ENCODE measurements at regions not wholly inside any gene's neighbourhood (a gene's known extent, or its start where the extent isn't known, plus 50 kb on each side); places are given as distances from the start of the nearest gene placed in this dataset.
"Not testable (repeated sequence)": the region's sequence is repeated elsewhere in the genome, so short reads cannot be mapped to it uniquely, and the experiment has no call there.

DNA sequence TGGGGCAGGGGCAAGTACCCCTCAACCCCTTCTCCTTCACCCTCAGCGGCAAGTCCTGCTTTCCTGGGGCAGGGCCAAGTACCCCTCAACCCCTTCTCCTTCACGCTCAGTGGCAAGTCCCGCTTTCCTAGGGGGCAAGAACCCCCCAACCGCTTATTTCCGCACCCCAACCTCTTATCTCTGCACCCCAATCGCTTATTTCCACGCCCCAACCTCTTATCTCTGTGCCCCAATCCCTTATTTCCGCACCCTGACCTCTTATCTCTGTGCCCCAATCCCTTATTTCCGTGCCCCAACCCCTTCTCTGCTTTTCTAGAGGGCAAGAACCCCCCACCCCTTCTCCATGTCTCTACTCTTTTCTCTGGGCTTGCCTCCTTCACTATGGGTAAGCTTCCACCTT lies 109.2 kb upstream of the PELI1 start:
- H4K20me1 ChIP-seq (ENCODE audit: control insufficient read depth, extremely low read depth, insufficient read depth, low read length); H3K36me3 ChIP-seq (ENCODE audit: control insufficient read depth in 2 of 2, extremely low read depth in 1 of 2, insufficient read depth in 2 of 2, low read length in 2 of 2); dilution Hi-C loops (cut with MboI; ENCODE audit: extremely low pct_ligation_motif_present, low sequenced_read_pairs); H3K9ac ChIP-seq (ENCODE audit: control insufficient read depth, extremely low read depth, insufficient read depth, low read length); H3K9me3 ChIP-seq (ENCODE audit: control insufficient read depth, low read depth, low read length); H3K9me1 ChIP-seq (ENCODE audit: control insufficient read depth, extremely low read depth, insufficient read depth, low read length); H3K4me2 ChIP-seq (ENCODE audit: control insufficient read depth, extremely low read depth, insufficient read depth, low read depth, low read length); H2AFZ ChIP-seq (ENCODE audit: control insufficient read depth, low read length); H3K27ac ChIP-seq (ENCODE audit: control insufficient read depth, insufficient read depth, low read length); H3K4me3 ChIP-seq (ENCODE audit: control insufficient read depth in 2 of 3, extremely low read depth in 1 of 3, insufficient read depth in 2 of 3, low read depth in 1 of 3, low read length in 3 of 3); FAIRE-seq; H3K27me3 ChIP-seq (ENCODE audit: control insufficient read depth, extremely low read depth, insufficient read depth, low read length); H3K79me2 ChIP-seq (ENCODE audit: control insufficient read depth, insufficient read depth, low read length); DNase-seq (ENCODE audit: low read depth, low spot score); H3K4me1 ChIP-seq (ENCODE audit: control insufficient read depth, extremely low read depth, insufficient read depth, low read length): not testable (repeated sequence)

DNA sequence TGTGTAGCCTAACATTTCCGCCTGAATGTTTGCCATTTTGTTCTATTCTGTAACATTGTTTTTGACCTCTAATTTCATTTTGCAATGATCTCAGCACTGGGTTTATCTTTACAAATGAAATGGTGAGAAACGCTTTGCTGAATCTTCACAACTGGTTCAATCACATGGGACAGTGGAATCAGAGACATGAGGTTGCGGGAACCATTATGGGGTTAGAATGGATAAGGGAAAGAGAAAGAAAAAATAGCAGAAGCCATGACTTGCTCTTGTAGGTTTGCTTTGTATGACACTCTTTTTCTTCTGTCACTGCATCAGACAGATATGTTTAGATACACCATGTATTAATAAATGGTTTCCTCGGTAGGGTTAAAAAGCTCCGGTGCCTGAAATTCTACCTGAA lies 114.3 kb upstream of the PELI1 start:
- dilution Hi-C loops (cut with MboI; ENCODE audit: extremely low pct_ligation_motif_present, low sequenced_read_pairs) = no loop called here
- FAIRE-seq = no peak

DNA sequence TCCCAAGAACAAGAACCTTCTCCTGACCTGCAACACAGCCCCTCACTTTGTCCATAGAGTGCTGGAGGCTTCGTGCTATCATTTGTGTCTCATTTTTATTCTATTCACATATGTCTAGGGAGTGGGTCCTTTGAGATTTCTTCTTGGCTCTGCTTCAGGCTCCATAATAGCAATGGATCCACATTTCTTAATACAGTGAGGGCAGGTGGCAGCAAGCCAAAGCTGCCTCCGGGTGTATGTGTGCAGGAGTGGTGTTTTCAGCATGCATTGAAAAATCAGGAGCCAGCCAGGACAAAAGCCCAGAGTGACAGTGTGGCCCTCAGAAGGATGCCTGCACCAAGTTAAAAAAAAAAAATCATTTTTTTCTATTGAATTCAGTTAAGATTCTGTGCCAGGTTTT lies 115.1 kb upstream of the PELI1 start:
- dilution Hi-C loops (cut with MboI; ENCODE audit: extremely low pct_ligation_motif_present, low sequenced_read_pairs) = no loop called here
- H3K4me1 ChIP-seq (ENCODE audit: control insufficient read depth, extremely low read depth, insufficient read depth, low read length) = peaks cover 23% of the 10 kb centered on the region
- H2AFZ ChIP-seq (ENCODE audit: control insufficient read depth, low read length) = no peak overlapping the region
- TF ChIP-seq, protein P1, sequence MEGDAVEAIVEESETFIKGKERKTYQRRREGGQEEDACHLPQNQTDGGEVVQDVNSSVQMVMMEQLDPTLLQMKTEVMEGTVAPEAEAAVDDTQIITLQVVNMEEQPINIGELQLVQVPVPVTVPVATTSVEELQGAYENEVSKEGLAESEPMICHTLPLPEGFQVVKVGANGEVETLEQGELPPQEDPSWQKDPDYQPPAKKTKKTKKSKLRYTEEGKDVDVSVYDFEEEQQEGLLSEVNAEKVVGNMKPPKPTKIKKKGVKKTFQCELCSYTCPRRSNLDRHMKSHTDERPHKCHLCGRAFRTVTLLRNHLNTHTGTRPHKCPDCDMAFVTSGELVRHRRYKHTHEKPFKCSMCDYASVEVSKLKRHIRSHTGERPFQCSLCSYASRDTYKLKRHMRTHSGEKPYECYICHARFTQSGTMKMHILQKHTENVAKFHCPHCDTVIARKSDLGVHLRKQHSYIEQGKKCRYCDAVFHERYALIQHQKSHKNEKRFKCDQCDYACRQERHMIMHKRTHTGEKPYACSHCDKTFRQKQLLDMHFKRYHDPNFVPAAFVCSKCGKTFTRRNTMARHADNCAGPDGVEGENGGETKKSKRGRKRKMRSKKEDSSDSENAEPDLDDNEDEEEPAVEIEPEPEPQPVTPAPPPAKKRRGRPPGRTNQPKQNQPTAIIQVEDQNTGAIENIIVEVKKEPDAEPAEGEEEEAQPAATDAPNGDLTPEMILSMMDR (optimal IDR thresholded peaks at IDR 0.05 in 1 of 3, IDR thresholded peaks at IDR 0.05 in 1 of 3, conservative IDR thresholded peaks at IDR 0.05 in 1 of 3; ENCODE audit: extremely low read depth in 1 of 3, insufficient read depth in 2 of 3, low read length in 3 of 3) = no peak
- no peak for TF ChIP-seq EZH2 (IDR thresholded peaks at IDR 0.05; ENCODE audit: low read length)
- H3K4me2 ChIP-seq (ENCODE audit: control insufficient read depth, extremely low read depth, insufficient read depth, low read depth, low read length) = no peak overlapping the region
- H3K9ac ChIP-seq (ENCODE audit: control insufficient read depth, extremely low read depth, insufficient read depth, low read length) = no peak overlapping the region
- H3K9me1 ChIP-seq (ENCODE audit: control insufficient read depth, extremely low read depth, insufficient read depth, low read length) = no peaks in the 10 kb centered on the region
- H3K79me2 ChIP-seq (ENCODE audit: control insufficient read depth, insufficient read depth, low read length) = no peaks in the 10 kb centered on the region
- H3K27ac ChIP-seq (ENCODE audit: control insufficient read depth, insufficient read depth, low read length) = no peak overlapping the region
- H3K9me3 ChIP-seq (ENCODE audit: control insufficient read depth, low read depth, low read length) = no peaks in the 10 kb centered on the region
- no peak for FAIRE-seq
- no peaks in the 10 kb centered on the region for H3K27me3 ChIP-seq (ENCODE audit: control insufficient read depth, extremely low read depth, insufficient read depth, low read length)
- no peak for DNase-seq (ENCODE audit: low read depth, low spot score)
- H3K36me3 ChIP-seq (ENCODE audit: control insufficient read depth in 2 of 2, extremely low read depth in 1 of 2, insufficient read depth in 2 of 2, low read length in 2 of 2) = no peaks in the 10 kb centered on the region
- no peak overlapping the region for H3K4me3 ChIP-seq (ENCODE audit: control insufficient read depth in 2 of 3, extremely low read depth in 1 of 3, insufficient read depth in 2 of 3, low read depth in 1 of 3, low read length in 3 of 3)
- no peaks in the 10 kb centered on the region for H4K20me1 ChIP-seq (ENCODE audit: control insufficient read depth, extremely low read depth, insufficient read depth, low read length)

More for the DNA sequence above, 114.3 kb upstream of the PELI1 start:
- peaks cover 18% of the 10 kb centered on the region for H3K4me1 ChIP-seq (ENCODE audit: control insufficient read depth, extremely low read depth, insufficient read depth, low read length)
- TF ChIP-seq, protein P1 (optimal IDR thresholded peaks at IDR 0.05 in 1 of 3, IDR thresholded peaks at IDR 0.05 in 1 of 3, conservative IDR thresholded peaks at IDR 0.05 in 1 of 3; ENCODE audit: extremely low read depth in 1 of 3, insufficient read depth in 2 of 3, low read length in 3 of 3) = no peak
- no peak for TF ChIP-seq EZH2 (IDR thresholded peaks at IDR 0.05; ENCODE audit: low read length)
- no peaks in the 10 kb centered on the region for H3K79me2 ChIP-seq (ENCODE audit: control insufficient read depth, insufficient read depth, low read length)
- no peaks in the 10 kb centered on the region for H3K9me3 ChIP-seq (ENCODE audit: control insufficient read depth, low read depth, low read length)
- no peaks in the 10 kb centered on the region for H3K36me3 ChIP-seq (ENCODE audit: control insufficient read depth in 2 of 2, extremely low read depth in 1 of 2, insufficient read depth in 2 of 2, low read length in 2 of 2)
- H4K20me1 ChIP-seq (ENCODE audit: control insufficient read depth, extremely low read depth, insufficient read depth, low read length) = no peaks in the 10 kb centered on the region
- no peaks in the 10 kb centered on the region for H3K9me1 ChIP-seq (ENCODE audit: control insufficient read depth, extremely low read depth, insufficient read depth, low read length)
- H3K27ac ChIP-seq (ENCODE audit: control insufficient read depth, insufficient read depth, low read length) = no peak overlapping the region
- no peak for DNase-seq (ENCODE audit: low read depth, low spot score)
- H3K9ac ChIP-seq (ENCODE audit: control insufficient read depth, extremely low read depth, insufficient read depth, low read length) = no peak overlapping the region
- H3K27me3 ChIP-seq (ENCODE audit: control insufficient read depth, extremely low read depth, insufficient read depth, low read length) = no peaks in the 10 kb centered on the region
- H3K4me2 ChIP-seq (ENCODE audit: control insufficient read depth, extremely low read depth, insufficient read depth, low read depth, low read length) = no peak overlapping the region
- H2AFZ ChIP-seq (ENCODE audit: control insufficient read depth, low read length) = no peak overlapping the region
- H3K4me3 ChIP-seq (ENCODE audit: control insufficient read depth in 2 of 3, extremely low read depth in 1 of 3, insufficient read depth in 2 of 3, low read depth in 1 of 3, low read length in 3 of 3) = no peak overlapping the region
